ENCODE measurements at regions not wholly inside any gene's neighbourhood (a gene's known extent, or its start where the extent isn't known, plus 50 kb on each side); places are given as distances from the start of the nearest gene placed in this dataset.
"Not testable (repeated sequence)": the region's sequence is repeated elsewhere in the genome, so short reads cannot be mapped to it uniquely, and the experiment has no call there.

GRCh38 chr5:163185315-163185714, 252.1 kb upstream of the CCNG1 start:
- no peak for DNase-seq

- DNase-seq = no peak
Measured at GRCh38 chr5:163189023-163189553, 248.3 kb upstream of the CCNG1 start.

GRCh38 chr5:163190283-163190682, 247.1 kb upstream of the CCNG1 start:
- no peak for DNase-seq

- DNase-seq = no peak
Measured at GRCh38 chr5:163190784-163191183, 246.6 kb upstream of the CCNG1 start.

- no peak for DNase-seq
Measured at GRCh38 chr5:163193886-163194285, 243.5 kb upstream of the CCNG1 start.

GRCh38 chr5:163205645-163206044, 231.8 kb upstream of the CCNG1 start:
- no peak for DNase-seq

- DNase-seq = no peak
Measured at GRCh38 chr5:163221581-163221980, 215.8 kb upstream of the CCNG1 start.

- no peak for DNase-seq
Measured at GRCh38 chr5:163222982-163223381, 214.4 kb upstream of the CCNG1 start.

GRCh38 chr5:163244445-163244987, 192.9 kb upstream of the CCNG1 start:
- no peak for DNase-seq

GRCh38 chr5:163245584-163245983, 191.8 kb upstream of the CCNG1 start:
- no peak for DNase-seq

GRCh38 chr5:163248333-163248732, 189.1 kb upstream of the CCNG1 start:
- no peak for DNase-seq

GRCh38 chr5:163248871-163249270, 188.5 kb upstream of the CCNG1 start:
- DNase-seq = no peak

GRCh38 chr5:163252950-163253349, 184.4 kb upstream of the CCNG1 start:
- DNase-seq = no peak

- no peak for DNase-seq
Measured at GRCh38 chr5:163259495-163259894, 177.9 kb upstream of the CCNG1 start.

GRCh38 chr5:163260471-163260870, 176.9 kb upstream of the CCNG1 start:
- DNase-seq = no peak

- DNase-seq = no peak
Measured at GRCh38 chr5:163260961-163261360, 176.4 kb upstream of the CCNG1 start.

- no peak for DNase-seq
Measured at GRCh38 chr5:163261647-163262269, 175.6 kb upstream of the CCNG1 start.

- not testable (repeated sequence) for DNase-seq
Measured at GRCh38 chr5:163266249-163266648, 171.1 kb upstream of the CCNG1 start.

GRCh38 chr5:163269624-163270023, 167.8 kb upstream of the CCNG1 start:
- no peak for DNase-seq

- DNase-seq = no peak
Measured at GRCh38 chr5:163276466-163276865, 160.9 kb upstream of the CCNG1 start.

- not testable (repeated sequence) for DNase-seq
Measured at GRCh38 chr5:163280897-163281296, 156.5 kb upstream of the CCNG1 start.

GRCh38 chr5:163281512-163281911, 155.9 kb upstream of the CCNG1 start:
- DNase-seq = no peak

GRCh38 chr5:163293836-163294235, 143.6 kb upstream of the CCNG1 start:
- DNase-seq = no peak

- DNase-seq = no peak
Measured at GRCh38 chr5:163303718-163304117, 133.7 kb upstream of the CCNG1 start.

GRCh38 chr5:163305655-163306054, 131.7 kb upstream of the CCNG1 start:
- DNase-seq = no peak

Measured in activated T-cell treated with anti-CD3 and anti-CD28 coated beads, Interleukin-2, amount 50 U/mL, for 48 hours (primary cell).